A549 (cell line): ENCODE measurements at regions not wholly inside any gene's neighbourhood (a gene's known extent, or its start where the extent isn't known, plus 50 kb on each side); places are given as distances from the start of the nearest gene placed in this dataset.

ENCODE experiments used
- CBX8 ChIP-seq: fragments of 200-600 bp; sonication (generic); IDR thresholded peaks from 2 replicates; pipeline ENCODE4 v1.6.1; 2016
- EP300 ChIP-seq, 2 experiments: fragments of >200 bp; sonication (Bioruptor Twin); formaldehyde crosslinking; IDR thresholded peaks; 2 replicates in 1 of 2; 3 replicates in 1 of 2; pipeline ENCODE4 v1.6.1; 2016 to 2017
- FOXS1 ChIP-seq: fragments of 250-450 bp; sonication (Bioruptor Pico); IDR thresholded peaks from 2 replicates; pipeline ENCODE4 v1.5.0; 2020; ENCODE audit warnings: mild to moderate bottlenecking, moderate library complexity
- JUN ChIP-seq, 2 experiments: fragments of >200 bp; sonication (Bioruptor Twin); formaldehyde crosslinking; IDR thresholded peaks; 2 replicates in 1 of 2; 3 replicates in 1 of 2; pipeline ENCODE4 v1.6.1; 2016 to 2017
- MYC ChIP-seq: IDR thresholded peaks from 2 replicates; pipeline ENCODE4 v1.6.1; 2012; ENCODE audit warnings: mild to moderate bottlenecking, inconsistent platforms, low read length, improper control_type of control experiment, borderline replicate concordance
- NR3C1 ChIP-seq: fragments of >200 bp; sonication (Bioruptor Twin); formaldehyde crosslinking; IDR thresholded peaks from 3 replicates; pipeline ENCODE4 v1.6.1; 2017
- POLR2A ChIP-seq: IDR thresholded peaks from 2 replicates; pipeline ENCODE4 v1.6.1; 2012; ENCODE audit warnings: mild to moderate bottlenecking, low read length
- RAD21 ChIP-seq, 2 experiments: fragments of >200 bp in 1 of 2; sonication (Bioruptor Twin) in 1 of 2; formaldehyde crosslinking in 1 of 2; IDR thresholded peaks in 1 of 2; conservative IDR thresholded peaks in 1 of 2; 2 replicates in 1 of 2; 3 replicates in 1 of 2; pipeline ENCODE4 v1.6.1; 2012 to 2018; ENCODE audit warnings: inconsistent platforms in 1 of 2
- RARB ChIP-seq: fragments of 250-450 bp; sonication (Bioruptor Pico); IDR thresholded peaks from 2 replicates; pipeline ENCODE4 v1.8.0; 2021; ENCODE audit warnings: mild to moderate bottlenecking, moderate library complexity
- REST ChIP-seq: fragments of 200-600 bp; sonication (generic); IDR thresholded peaks from 2 replicates; pipeline ENCODE4 v1.6.1; 2016; ENCODE audit warnings: antibody characterized with exemption, mild to moderate bottlenecking, moderate library complexity
- RFX5 ChIP-seq: fragments of 450-650 bp; IDR thresholded peaks from 2 replicates; pipeline ENCODE4 v1.7.1; 2014; ENCODE audit warnings: antibody characterized with exemption, mild to moderate bottlenecking, moderate library complexity
- TF ChIP-seq, protein P1 (sequence below): fragments of >200 bp; sonication (Bioruptor Twin); formaldehyde crosslinking; IDR thresholded peaks from 3 replicates; pipeline ENCODE4 v1.5.1; 2016

- TF ChIP-seq EP300 (IDR thresholded peaks at IDR 0.05): no peak
- no peak for TF ChIP-seq JUN (IDR thresholded peaks at IDR 0.05)
- TF ChIP-seq RFX5: no peak
- no peak for TF ChIP-seq FOXS1 (CRISPR knock-in tag)
- TF ChIP-seq, protein P1, sequence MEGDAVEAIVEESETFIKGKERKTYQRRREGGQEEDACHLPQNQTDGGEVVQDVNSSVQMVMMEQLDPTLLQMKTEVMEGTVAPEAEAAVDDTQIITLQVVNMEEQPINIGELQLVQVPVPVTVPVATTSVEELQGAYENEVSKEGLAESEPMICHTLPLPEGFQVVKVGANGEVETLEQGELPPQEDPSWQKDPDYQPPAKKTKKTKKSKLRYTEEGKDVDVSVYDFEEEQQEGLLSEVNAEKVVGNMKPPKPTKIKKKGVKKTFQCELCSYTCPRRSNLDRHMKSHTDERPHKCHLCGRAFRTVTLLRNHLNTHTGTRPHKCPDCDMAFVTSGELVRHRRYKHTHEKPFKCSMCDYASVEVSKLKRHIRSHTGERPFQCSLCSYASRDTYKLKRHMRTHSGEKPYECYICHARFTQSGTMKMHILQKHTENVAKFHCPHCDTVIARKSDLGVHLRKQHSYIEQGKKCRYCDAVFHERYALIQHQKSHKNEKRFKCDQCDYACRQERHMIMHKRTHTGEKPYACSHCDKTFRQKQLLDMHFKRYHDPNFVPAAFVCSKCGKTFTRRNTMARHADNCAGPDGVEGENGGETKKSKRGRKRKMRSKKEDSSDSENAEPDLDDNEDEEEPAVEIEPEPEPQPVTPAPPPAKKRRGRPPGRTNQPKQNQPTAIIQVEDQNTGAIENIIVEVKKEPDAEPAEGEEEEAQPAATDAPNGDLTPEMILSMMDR: no peak
- TF ChIP-seq RARB: no peak
- TF ChIP-seq POLR2A: no peak
- no peak for TF ChIP-seq NR3C1
- TF ChIP-seq MYC: no peak
- no peak for TF ChIP-seq CBX8
- TF ChIP-seq RAD21 (conservative IDR thresholded peaks at IDR 0.05 in 1 of 2, IDR thresholded peaks at IDR 0.05 in 1 of 2): no peak
- no peak for TF ChIP-seq REST
Observed at GRCh38 chr12:128109236-128109635, 157.7 kb upstream of the TMEM132C start.
